MM.1S (cell line): ENCODE measurements at regions not wholly inside any gene's neighbourhood (a gene's known extent, or its start where the extent isn't known, plus 50 kb on each side); places are given as distances from the start of the nearest gene placed in this dataset.

Experiments
- CTCF ChIP-seq: fragments of 300-600 bp; sonication (generic); IDR thresholded peaks from 2 replicates; pipeline ENCODE4 v1.5.1; 2016; ENCODE audit warnings: antibody characterized with exemption, low read length, mixed read lengths
- EZH2phosphoT487 ChIP-seq: fragments of 300-600 bp; sonication (generic); IDR thresholded peaks from 2 replicates; pipeline ENCODE4 v1.6.1; 2018; ENCODE audit warnings: antibody characterized with exemption, low read length

DNA sequence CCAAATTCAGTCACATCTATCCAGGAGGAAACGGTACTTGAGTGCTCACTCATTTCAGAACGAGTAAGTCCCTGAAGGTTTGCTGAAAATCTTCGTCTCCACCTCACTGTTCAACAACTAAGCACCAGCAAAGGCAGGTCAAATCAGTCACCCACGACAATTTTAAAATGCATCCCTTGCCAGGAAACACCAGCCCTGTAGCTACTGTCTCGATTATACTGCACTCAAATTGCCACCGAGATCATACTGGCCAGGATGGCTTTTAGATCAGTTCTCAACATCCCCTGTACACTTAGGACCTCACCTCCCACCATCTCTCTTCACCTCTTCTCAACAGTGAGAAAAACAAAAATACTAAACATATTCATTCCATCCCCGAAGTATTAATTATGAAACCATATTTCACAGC lies 298.6 kb downstream of the AGTPBP1 start:
- TF ChIP-seq CTCF (no peak), EZH2phosphoT487 (no peak)
